Panc1 (cell line): ENCODE measurements at regions not wholly inside any gene's neighbourhood (a gene's known extent, or its start where the extent isn't known, plus 50 kb on each side); places are given as distances from the start of the nearest gene placed in this dataset.

Experiments used
- CTCF ChIP-seq: fragments of 450-650 bp; IDR thresholded peaks from 2 replicates; pipeline ENCODE4 v1.5.1; 2017; ENCODE audit warnings: mild to moderate bottlenecking
- POLR2AphosphoS5 ChIP-seq: IDR thresholded peaks from 2 replicates; pipeline ENCODE4 v1.6.1; 2012; ENCODE audit warnings: mild to moderate bottlenecking, low read depth, low read length, moderate library complexity
- REST ChIP-seq, 2 experiments: IDR thresholded peaks; 2 replicates each; pipeline ENCODE4 v1.6.1; 2011 to 2012; ENCODE audit warnings: low read depth in 2 of 2, control low read depth in 1 of 2, low read length in 1 of 2, mild to moderate bottlenecking in 1 of 2, moderate library complexity in 1 of 2; ENCODE audit not compliant: insufficient read depth in 1 of 2
- SIN3A ChIP-seq: IDR thresholded peaks from 2 replicates; pipeline ENCODE4 v1.6.1; 2012; ENCODE audit warnings: low read depth, mild to moderate bottlenecking, low read length, moderate library complexity, borderline replicate concordance; ENCODE audit not compliant: insufficient read depth
- TCF7L2 ChIP-seq: IDR thresholded peaks from 2 replicates; pipeline ENCODE4 v1.6.1; 2011; ENCODE audit warnings: mild to moderate bottlenecking, low read depth, low read length, inconsistent platforms

- no peak for TF ChIP-seq CTCF
- TF ChIP-seq POLR2AphosphoS5: no peak
- TF ChIP-seq TCF7L2: no peak
- no peak for TF ChIP-seq SIN3A
- no peak for TF ChIP-seq REST (IDR thresholded peaks at IDR 0.05; ENCODE audit: insufficient read depth in 1 of 2, low read depth in 2 of 2, low read length in 1 of 2)
These were observed 53.8 kb upstream of the PPP2R5A start for GRCh38 chr1:212231372-212231771.
